IPS-NIHi11 (cell line): ENCODE measurements at regions not wholly inside any gene's neighbourhood (a gene's known extent, or its start where the extent isn't known, plus 50 kb on each side); places are given as distances from the start of the nearest gene placed in this dataset.

Experiments
- DNase-seq: peaks from one replicate; pipeline ENCODE4 v3.0.0; 2012; ENCODE audit warnings: mixed read lengths, low spot score

GRCh38 chr4:116872308-116872707, 213.1 kb downstream of the TRAM1L1 start:
- DNase-seq, result no peak

- DNase-seq, result no peak
Measured at GRCh38 chr4:116870686-116871085, 214.7 kb downstream of the TRAM1L1 start.

- DNase-seq, result peak; percentile 3
Measured at GRCh38 chr4:116866106-116866505, 219.3 kb downstream of the TRAM1L1 start.

GRCh38 chr4:116862592-116862991, 222.8 kb downstream of the TRAM1L1 start:
- DNase-seq, result no peak

GRCh38 chr4:116860891-116861290, 224.5 kb downstream of the TRAM1L1 start:
- no peak for DNase-seq

- peak; percentile 12 for DNase-seq
Measured at GRCh38 chr4:116849620-116850019, 235.8 kb downstream of the TRAM1L1 start.

- DNase-seq, result no peak
Measured at GRCh38 chr4:116847616-116848015, 237.8 kb downstream of the TRAM1L1 start.

- DNase-seq, result no peak
Measured at GRCh38 chr4:116839826-116840225, 245.6 kb downstream of the TRAM1L1 start.

GRCh38 chr4:116838609-116839008, 246.8 kb downstream of the TRAM1L1 start:
- no peak for DNase-seq

GRCh38 chr4:116829187-116829586, 256.2 kb downstream of the TRAM1L1 start:
- DNase-seq, result peak; percentile 14

- DNase-seq, result no peak
Measured at GRCh38 chr4:116824172-116824571, 261.2 kb downstream of the TRAM1L1 start.

- no peak for DNase-seq
Measured at GRCh38 chr4:116811730-116812129, 273.6 kb downstream of the TRAM1L1 start.

GRCh38 chr4:116796022-116796421, 289.4 kb downstream of the TRAM1L1 start:
- DNase-seq, result peak; percentile 22

GRCh38 chr4:116788723-116789122, 296.7 kb downstream of the TRAM1L1 start:
- DNase-seq, result no peak

- DNase-seq, result no peak
Measured at GRCh38 chr4:116755051-116755450, 330.3 kb downstream of the TRAM1L1 start.

GRCh38 chr4:116752027-116752426, 333.3 kb downstream of the TRAM1L1 start:
- no peak for DNase-seq

- no peak for DNase-seq
Measured at GRCh38 chr4:116736756-116737155, 348.6 kb downstream of the TRAM1L1 start.

GRCh38 chr4:116734178-116734577, 351.2 kb downstream of the TRAM1L1 start:
- no peak for DNase-seq

GRCh38 chr4:116733370-116733769, 352.0 kb downstream of the TRAM1L1 start:
- DNase-seq, result no peak

- no peak for DNase-seq
Measured at GRCh38 chr4:116726523-116726922, 358.9 kb downstream of the TRAM1L1 start.

- no peak for DNase-seq
Measured at GRCh38 chr4:116724249-116724648, 361.1 kb downstream of the TRAM1L1 start.

GRCh38 chr4:116705466-116705865, 379.9 kb downstream of the TRAM1L1 start:
- DNase-seq, result no peak

- DNase-seq, result peak; percentile 35
Measured at GRCh38 chr4:116702949-116703348, 382.4 kb downstream of the TRAM1L1 start.

- DNase-seq, result no peak
Measured at GRCh38 chr4:116688536-116688935, 396.8 kb downstream of the TRAM1L1 start.

GRCh38 chr4:116668190-116668589, 417.2 kb downstream of the TRAM1L1 start:
- DNase-seq, result no peak
